ENCODE measurements at regions not wholly inside any gene's neighbourhood (a gene's known extent, or its start where the extent isn't known, plus 50 kb on each side); places are given as distances from the start of the nearest gene placed in this dataset.

- WGBS, 2 donors: 73 to 74% methylated on average over 10 of the region's 10 CpGs
- intact Hi-C loops (cut with DNase I): no loop called here
- H3K27me3 ChIP-seq: peaks cover 0 to 9% (median 0%) of the 10 kb centered on the region in 7 donors
- no peaks in the 10 kb centered on the region for H3K4me1 ChIP-seq
- H3K4me3 ChIP-seq: no peak overlapping the region
- H3K27ac ChIP-seq: no peak overlapping the region
- ATAC-seq (no peak), DNase-seq (no peak)
- H3K36me3 ChIP-seq: no peaks in the 10 kb centered on the region
- TF ChIP-seq CTCF (IDR thresholded peaks at IDR 0.05): no peak
- peaks cover 0 to 12% (median 0%) of the 10 kb centered on the region in 11 donors for H3K9me3 ChIP-seq
These were observed 611.1 kb downstream of the UQCRFS1 start for GRCh38 chr19:28601723-28602440.

- no peak overlapping the region for H3K4me3 ChIP-seq
- no peaks in the 10 kb centered on the region for H3K9me3 ChIP-seq
- no peak for TF ChIP-seq CTCF (IDR thresholded peaks at IDR 0.05)
- DNase-seq (no peak), ATAC-seq (no peak)
- H3K27me3 ChIP-seq: peaks cover 0 to 9% (median 0%) of the 10 kb centered on the region in 7 donors
- no peaks in the 10 kb centered on the region for H3K36me3 ChIP-seq
- no peaks in the 10 kb centered on the region for H3K4me1 ChIP-seq
- 53 to 54% methylated on average over 3 of the region's 3 CpGs for WGBS, 2 donors
- intact Hi-C loops (cut with DNase I): no loop called here
- H3K27ac ChIP-seq: no peak overlapping the region
These were observed 614.1 kb downstream of the UQCRFS1 start for GRCh38 chr19:28598861-28599260.

GRCh38 chr19:28596561-28597071 is 616.3 kb downstream of the UQCRFS1 start:
- H3K4me3 ChIP-seq: no peak overlapping the region
- WGBS, 2 donors: 74 to 77% methylated on average over 12 of the region's 12 CpGs

More at GRCh38 chr19:28596561-28597071, 616.3 kb downstream of the UQCRFS1 start:
- no peaks in the 10 kb centered on the region for H3K9me3 ChIP-seq
- no peaks in the 10 kb centered on the region for H3K4me1 ChIP-seq
- TF ChIP-seq CTCF (IDR thresholded peaks at IDR 0.05): no peak
- no peak for DNase-seq
- intact Hi-C loops (cut with DNase I): no loop called here
- H3K27ac ChIP-seq: no peak overlapping the region
- no peaks in the 10 kb centered on the region for H3K36me3 ChIP-seq
- H3K27me3 ChIP-seq: peaks cover 0 to 9% (median 1%) of the 10 kb centered on the region in 7 donors
- ATAC-seq: no peak

Measured in heart right ventricle (tissue), 16 donors.